Fibroblast of lung (primary cell): ENCODE measurements at regions not wholly inside any gene's neighbourhood (a gene's known extent, or its start where the extent isn't known, plus 50 kb on each side); places are given as distances from the start of the nearest gene placed in this dataset.

Experiments
- DNase-seq, 2 donors: peaks; one replicate each; pipeline versions ENCODE4 v3.0.0 to v3.0.0-alpha.2; 2010; ENCODE audit warnings: low read depth in 2 of 2
- H2AFZ ChIP-seq: 2 replicates; pipeline ENCODE4 v1.5.1; 2012; ENCODE audit warnings: low read length, control low read depth, inconsistent platforms
- H3K27ac ChIP-seq: 2 replicates; pipeline ENCODE4 v1.5.1; 2011; ENCODE audit warnings: low read length, control low read depth; ENCODE audit not compliant: insufficient read depth
- H3K27me3 ChIP-seq: 2 replicates; pipeline ENCODE4 v1.5.1; 2011; ENCODE audit warnings: mild to moderate bottlenecking, low read length; ENCODE audit not compliant: control insufficient read depth, insufficient read depth
- H3K36me3 ChIP-seq: 2 replicates; pipeline ENCODE4 v1.5.1; 2011; ENCODE audit warnings: low read length; ENCODE audit not compliant: control insufficient read depth, insufficient read depth
- H3K4me1 ChIP-seq: 2 replicates; pipeline ENCODE4 v1.5.1; 2011; ENCODE audit warnings: low read length; ENCODE audit not compliant: control insufficient read depth, insufficient read depth; ENCODE audit errors: extremely low read depth
- H3K4me2 ChIP-seq: 2 replicates; pipeline ENCODE4 v1.5.1; 2011; ENCODE audit warnings: low read length, control low read depth; ENCODE audit not compliant: insufficient read depth; ENCODE audit errors: extremely low read depth
- H3K4me3 ChIP-seq, 4 experiments: fragments of 200-600 bp in 1 of 4; sonication (generic) in 1 of 4; replicated peaks in 1 of 4; 2 replicates each; pipeline ENCODE4 v1.5.1; 2011 to 2016; ENCODE audit warnings: low read length in 4 of 4, low read depth in 3 of 4, mild to moderate bottlenecking in 3 of 4, control low read depth in 2 of 4, inconsistent platforms in 1 of 4, mixed read lengths in 1 of 4; ENCODE audit not compliant: insufficient read depth in 1 of 4; ENCODE audit errors: control extremely low read depth in 1 of 4
- H3K79me2 ChIP-seq: 2 replicates; pipeline ENCODE4 v1.5.1; 2012; ENCODE audit warnings: mild to moderate bottlenecking, low read length, inconsistent platforms; ENCODE audit not compliant: control insufficient read depth, insufficient read depth
- H3K9ac ChIP-seq: 2 replicates; pipeline ENCODE4 v1.5.1; 2011; ENCODE audit warnings: mild to moderate bottlenecking, low read length, control low read depth; ENCODE audit not compliant: insufficient read depth
- H3K9me3 ChIP-seq: 2 replicates; pipeline ENCODE4 v1.5.1; 2012; ENCODE audit warnings: low read depth, low read length; ENCODE audit not compliant: control insufficient read depth, insufficient read depth
- H4K20me1 ChIP-seq: 2 replicates; pipeline ENCODE4 v1.5.1; 2011; ENCODE audit warnings: low read length; ENCODE audit not compliant: control insufficient read depth, insufficient read depth; ENCODE audit errors: extremely low read depth
- CTCF ChIP-seq, 2 donors: IDR thresholded peaks in 1 of 2; conservative IDR thresholded peaks in 1 of 2; 1 replicate in 1 of 2; 2 replicates in 1 of 2; pipeline ENCODE4 v1.5.1; 2011 to 2012; ENCODE audit warnings: low read length in 2 of 2, control low read depth in 1 of 2, inconsistent platforms in 1 of 2, low read depth in 1 of 2, mild to moderate bottlenecking in 1 of 2
- EZH2 ChIP-seq: IDR thresholded peaks from 2 replicates; pipeline ENCODE4 v1.5.1; 2012; ENCODE audit warnings: low read length, control low read depth, mild to moderate bottlenecking; ENCODE audit errors: missing control alignments

- no peaks in the 10 kb centered on the region for H3K36me3 ChIP-seq
- H3K79me2 ChIP-seq = no peaks in the 10 kb centered on the region
- no peaks in the 10 kb centered on the region for H3K9me3 ChIP-seq
- no peaks in the 10 kb centered on the region for H3K4me1 ChIP-seq
- H3K27ac ChIP-seq = no peak overlapping the region
- no peaks in the 10 kb centered on the region for H3K27me3 ChIP-seq
- H2AFZ ChIP-seq = no peak overlapping the region
- H4K20me1 ChIP-seq = no peaks in the 10 kb centered on the region
- no peak for DNase-seq
- no peak overlapping the region for H3K9ac ChIP-seq
- no peak for TF ChIP-seq EZH2
- no peak for TF ChIP-seq CTCF (conservative IDR thresholded peaks at IDR 0.05 in 1 of 2, IDR thresholded peaks at IDR 0.05 in 1 of 2; ENCODE audit: low read depth in 1 of 2, low read length in 2 of 2)
- H3K4me2 ChIP-seq = no peak overlapping the region
- no peak overlapping the region for H3K4me3 ChIP-seq
Measured at GRCh38 chr10:16292366-16292765, 144.4 kb upstream of the PTER start.

GRCh38 chr10:16297069-16297468 is 139.7 kb upstream of the PTER start:
- Histone ChIP-seq H4K20me1 (no peaks in the 10 kb centered on the region), H2AFZ (no peak overlapping the region), H3K36me3 (no peaks in the 10 kb centered on the region), H3K4me3 (no peak overlapping the region), H3K9me3 (no peaks in the 10 kb centered on the region), H3K9ac (no peak overlapping the region), H3K4me2 (no peak overlapping the region), H3K27me3 (no peaks in the 10 kb centered on the region), H3K79me2 (no peaks in the 10 kb centered on the region), H3K4me1 (no peaks in the 10 kb centered on the region), H3K27ac (no peak overlapping the region)
- TF ChIP-seq CTCF (conservative IDR thresholded peaks at IDR 0.05 in 1 of 2, IDR thresholded peaks at IDR 0.05 in 1 of 2; ENCODE audit: low read depth in 1 of 2, low read length in 2 of 2) (no peak), EZH2 (no peak)
- no peak for DNase-seq

GRCh38 chr10:16297642-16298041 is 139.2 kb upstream of the PTER start:
- no peaks in the 10 kb centered on the region for H3K79me2 ChIP-seq
- no peak overlapping the region for H3K27ac ChIP-seq
- no peaks in the 10 kb centered on the region for H4K20me1 ChIP-seq
- no peak for DNase-seq
- no peak for TF ChIP-seq CTCF (conservative IDR thresholded peaks at IDR 0.05 in 1 of 2, IDR thresholded peaks at IDR 0.05 in 1 of 2; ENCODE audit: low read depth in 1 of 2, low read length in 2 of 2)
- TF ChIP-seq EZH2 = no peak
- H3K9me3 ChIP-seq = no peaks in the 10 kb centered on the region
- H3K4me1 ChIP-seq = no peaks in the 10 kb centered on the region
- no peaks in the 10 kb centered on the region for H3K36me3 ChIP-seq
- H3K4me3 ChIP-seq = no peak overlapping the region
- H3K4me2 ChIP-seq = no peak overlapping the region
- H3K9ac ChIP-seq = no peak overlapping the region
- H2AFZ ChIP-seq = no peak overlapping the region
- no peaks in the 10 kb centered on the region for H3K27me3 ChIP-seq
